Ishikawa (cell line): ENCODE measurements at regions not wholly inside any gene's neighbourhood (a gene's known extent, or its start where the extent isn't known, plus 50 kb on each side); places are given as distances from the start of the nearest gene placed in this dataset.

Source experiments
- CEBPB ChIP-seq: IDR thresholded peaks from 2 replicates; pipeline ENCODE4 v1.6.1; 2012
- CREB1 ChIP-seq: IDR thresholded peaks from 2 replicates; pipeline ENCODE4 v1.6.1; 2012; ENCODE audit warnings: low read depth
- EGR1 ChIP-seq: IDR thresholded peaks from 2 replicates; pipeline ENCODE4 v1.6.1; 2012
- EP300 ChIP-seq: IDR thresholded peaks from 2 replicates; pipeline ENCODE4 v1.6.1; 2012; ENCODE audit warnings: borderline replicate concordance
- FOXM1 ChIP-seq: IDR thresholded peaks from 2 replicates; pipeline ENCODE4 v1.6.1; 2012; ENCODE audit warnings: low read depth, borderline replicate concordance
- MAX ChIP-seq: IDR thresholded peaks from 2 replicates; pipeline ENCODE4 v1.6.1; 2012
- NFIC ChIP-seq: IDR thresholded peaks from 2 replicates; pipeline ENCODE4 v1.6.1; 2012
- RAD21 ChIP-seq: IDR thresholded peaks from 2 replicates; pipeline ENCODE4 v1.6.1; 2012; ENCODE audit warnings: low read depth
- TAF1 ChIP-seq: IDR thresholded peaks from 2 replicates; pipeline ENCODE4 v1.6.1; 2012; ENCODE audit warnings: low read depth, mild to moderate bottlenecking
- TCF12 ChIP-seq: IDR thresholded peaks from 2 replicates; pipeline ENCODE4 v1.6.1; 2012; ENCODE audit warnings: low read depth
- TEAD4 ChIP-seq: IDR thresholded peaks from 2 replicates; pipeline ENCODE4 v1.6.1; 2012
- USF1 ChIP-seq: IDR thresholded peaks from 2 replicates; pipeline ENCODE4 v1.6.1; 2012
- YY1 ChIP-seq: IDR thresholded peaks from 2 replicates; pipeline ENCODE4 v1.6.1; 2012; ENCODE audit warnings: low read depth
- ZBTB7A ChIP-seq: IDR thresholded peaks from 2 replicates; pipeline ENCODE4 v1.6.1; 2012; ENCODE audit warnings: low read depth
- TF ChIP-seq, protein P1 (sequence below): IDR thresholded peaks from 2 replicates; pipeline ENCODE4 v1.6.1; 2012; ENCODE audit warnings: low read depth, mild to moderate bottlenecking

- TF ChIP-seq YY1: no peak
- TF ChIP-seq ZBTB7A: no peak
- no peak for TF ChIP-seq EGR1
- TF ChIP-seq, protein P1, sequence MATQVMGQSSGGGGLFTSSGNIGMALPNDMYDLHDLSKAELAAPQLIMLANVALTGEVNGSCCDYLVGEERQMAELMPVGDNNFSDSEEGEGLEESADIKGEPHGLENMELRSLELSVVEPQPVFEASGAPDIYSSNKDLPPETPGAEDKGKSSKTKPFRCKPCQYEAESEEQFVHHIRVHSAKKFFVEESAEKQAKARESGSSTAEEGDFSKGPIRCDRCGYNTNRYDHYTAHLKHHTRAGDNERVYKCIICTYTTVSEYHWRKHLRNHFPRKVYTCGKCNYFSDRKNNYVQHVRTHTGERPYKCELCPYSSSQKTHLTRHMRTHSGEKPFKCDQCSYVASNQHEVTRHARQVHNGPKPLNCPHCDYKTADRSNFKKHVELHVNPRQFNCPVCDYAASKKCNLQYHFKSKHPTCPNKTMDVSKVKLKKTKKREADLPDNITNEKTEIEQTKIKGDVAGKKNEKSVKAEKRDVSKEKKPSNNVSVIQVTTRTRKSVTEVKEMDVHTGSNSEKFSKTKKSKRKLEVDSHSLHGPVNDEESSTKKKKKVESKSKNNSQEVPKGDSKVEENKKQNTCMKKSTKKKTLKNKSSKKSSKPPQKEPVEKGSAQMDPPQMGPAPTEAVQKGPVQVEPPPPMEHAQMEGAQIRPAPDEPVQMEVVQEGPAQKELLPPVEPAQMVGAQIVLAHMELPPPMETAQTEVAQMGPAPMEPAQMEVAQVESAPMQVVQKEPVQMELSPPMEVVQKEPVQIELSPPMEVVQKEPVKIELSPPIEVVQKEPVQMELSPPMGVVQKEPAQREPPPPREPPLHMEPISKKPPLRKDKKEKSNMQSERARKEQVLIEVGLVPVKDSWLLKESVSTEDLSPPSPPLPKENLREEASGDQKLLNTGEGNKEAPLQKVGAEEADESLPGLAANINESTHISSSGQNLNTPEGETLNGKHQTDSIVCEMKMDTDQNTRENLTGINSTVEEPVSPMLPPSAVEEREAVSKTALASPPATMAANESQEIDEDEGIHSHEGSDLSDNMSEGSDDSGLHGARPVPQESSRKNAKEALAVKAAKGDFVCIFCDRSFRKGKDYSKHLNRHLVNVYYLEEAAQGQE: no peak
- no peak for TF ChIP-seq TCF12
- no peak for TF ChIP-seq USF1
- no peak for TF ChIP-seq NFIC
- TF ChIP-seq CEBPB: no peak
- no peak for TF ChIP-seq CREB1
- no peak for TF ChIP-seq RAD21
- TF ChIP-seq MAX: no peak
- TF ChIP-seq FOXM1: no peak
Measured at GRCh38 chr12:77540097-77540496, 290.6 kb upstream of the NAV3 start.

DNA sequence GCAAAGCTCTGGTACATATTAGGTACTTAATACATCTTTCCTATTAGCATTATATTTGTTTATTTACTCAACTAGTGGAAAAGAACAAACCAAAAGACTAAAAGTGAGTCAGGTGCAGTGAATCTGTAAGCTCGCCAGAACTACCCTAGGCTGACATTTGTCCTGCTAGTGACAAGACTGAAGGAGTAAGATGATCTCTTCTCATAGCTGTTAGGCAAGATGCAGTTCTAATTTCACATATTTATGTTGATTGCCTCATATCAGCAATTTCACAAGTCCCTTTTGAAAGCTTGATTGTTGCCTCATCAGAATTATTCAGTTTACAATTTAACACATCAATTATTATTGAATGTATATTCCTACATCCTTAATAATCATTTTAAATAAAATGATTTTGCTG lies 293.0 kb upstream of the NAV3 start:
- TF ChIP-seq NFIC (no peak), TEAD4 (no peak), TCF12 (no peak), RAD21 (no peak), CEBPB (no peak), MAX (no peak), YY1 (no peak), EP300 (no peak), USF1 (no peak), ZBTB7A (no peak), FOXM1 (no peak), CREB1 (no peak), TAF1 (no peak), EGR1 (no peak)
- TF ChIP-seq, protein P1: no peak

DNA sequence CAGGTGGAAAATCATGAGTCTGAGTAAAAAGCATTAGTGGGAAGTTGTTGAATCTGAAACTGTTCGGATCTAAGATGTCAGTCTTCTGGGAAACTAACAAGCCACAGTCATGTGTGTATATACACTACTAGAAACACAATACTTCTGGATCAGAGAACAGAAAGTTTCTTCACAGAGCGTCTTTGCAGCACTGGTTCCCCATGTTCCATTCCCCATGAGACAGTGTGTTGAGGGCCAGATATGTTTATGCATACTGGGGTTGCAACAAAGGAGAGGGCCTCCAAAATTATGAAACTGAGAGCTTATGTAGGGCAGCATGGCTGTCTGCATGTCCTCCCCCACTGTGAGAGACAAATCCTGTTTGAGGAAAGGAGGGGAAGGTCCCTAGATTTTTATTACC lies 295.0 kb upstream of the NAV3 start:
- TF ChIP-seq MAX: no peak
- TF ChIP-seq CEBPB: no peak
- TF ChIP-seq NFIC: no peak
- TF ChIP-seq EP300: no peak
- TF ChIP-seq YY1: no peak
- TF ChIP-seq ZBTB7A: no peak

GRCh38 chr12:77531912-77532311 lies 298.8 kb upstream of the NAV3 start:
- no peak for TF ChIP-seq ZBTB7A
- TF ChIP-seq TAF1: no peak
- no peak for TF ChIP-seq MAX
- no peak for TF ChIP-seq USF1
- no peak for TF ChIP-seq YY1
- no peak for TF ChIP-seq FOXM1
- TF ChIP-seq, protein P1: no peak
- no peak for TF ChIP-seq EP300
- TF ChIP-seq RAD21: no peak
- no peak for TF ChIP-seq TCF12
- no peak for TF ChIP-seq EGR1
- TF ChIP-seq CEBPB: no peak
- no peak for TF ChIP-seq NFIC
- TF ChIP-seq CREB1: no peak
